Activated effector memory CD4-positive, alpha-beta T cell treated with anti-CD3 and anti-CD28 coated beads, Interleukin-2, amount 50 U/mL, for 16 hours (primary cell): ENCODE measurements at regions not wholly inside any gene's neighbourhood (a gene's known extent, or its start where the extent isn't known, plus 50 kb on each side); places are given as distances from the start of the nearest gene placed in this dataset.

Source experiments
- DNase-seq: peaks from one replicate; pipeline ENCODE4 v3.0.0-alpha.2; 2020

- no peak for DNase-seq
Measured at GRCh38 chr11:116431842-116432241, 340.9 kb downstream of the BUD13 start.

GRCh38 chr11:116428638-116428975 is 344.2 kb downstream of the BUD13 start:
- no peak for DNase-seq

GRCh38 chr11:116427903-116428637 is 344.7 kb downstream of the BUD13 start:
- no peak for DNase-seq

GRCh38 chr11:116427337-116427902 is 345.4 kb downstream of the BUD13 start:
- DNase-seq = no peak

GRCh38 chr11:116426761-116427160 is 346.0 kb downstream of the BUD13 start:
- no peak for DNase-seq

- no peak for DNase-seq
Measured at GRCh38 chr11:116424615-116425261, 348.0 kb downstream of the BUD13 start.

- DNase-seq = no peak
Measured at GRCh38 chr11:116422956-116423600, 349.7 kb downstream of the BUD13 start.

- no peak for DNase-seq
Measured at GRCh38 chr11:116422556-116422955, 350.2 kb downstream of the BUD13 start.

GRCh38 chr11:116421529-116422185 is 351.1 kb downstream of the BUD13 start:
- no peak for DNase-seq

GRCh38 chr11:116420770-116421528 is 351.8 kb downstream of the BUD13 start:
- DNase-seq = no peak

- DNase-seq = no peak
Measured at GRCh38 chr11:116420030-116420429, 352.8 kb downstream of the BUD13 start.

GRCh38 chr11:116418388-116419041 is 354.3 kb downstream of the BUD13 start:
- DNase-seq = no peak

- DNase-seq = no peak
Measured at GRCh38 chr11:116416852-116417251, 355.9 kb downstream of the BUD13 start.

GRCh38 chr11:116415095-116415494 is 357.7 kb downstream of the BUD13 start:
- no peak for DNase-seq

GRCh38 chr11:116414357-116414880 is 358.4 kb downstream of the BUD13 start:
- no peak for DNase-seq

GRCh38 chr11:116413301-116414242 is 359.2 kb downstream of the BUD13 start:
- no peak for DNase-seq

- no peak for DNase-seq
Measured at GRCh38 chr11:116412118-116412889, 360.5 kb downstream of the BUD13 start.

- DNase-seq = no peak
Measured at GRCh38 chr11:116409238-116409637, 363.5 kb downstream of the BUD13 start.

- no peak for DNase-seq
Measured at GRCh38 chr11:116406042-116406441, 366.7 kb downstream of the BUD13 start.

GRCh38 chr11:116404462-116404798 is 368.4 kb downstream of the BUD13 start:
- DNase-seq = no peak
